ENCODE measurements at regions not wholly inside any gene's neighbourhood (a gene's known extent, or its start where the extent isn't known, plus 50 kb on each side); places are given as distances from the start of the nearest gene placed in this dataset.

- Histone ChIP-seq H3K4me3 (no peak overlapping the region), H3K79me2 (replicated peaks; ENCODE audit: insufficient read depth) (no peaks in the 10 kb centered on the region), H3K4me2 (no peak overlapping the region), H3K9me2 (ENCODE audit: insufficient read depth) (0 out of 2 replicates have a peak, but pooled peaks cover 13% of the 10 kb centered on the region), H3K27ac (ENCODE audit: low read depth) (no peak overlapping the region), H3K4me1 (ENCODE audit: insufficient read depth) (no peaks in the 10 kb centered on the region), H3K36me3 (ENCODE audit: insufficient read depth) (no peaks in the 10 kb centered on the region), H4K20me1 (replicated peaks; ENCODE audit: insufficient read depth) (no peaks in the 10 kb centered on the region), H3K27me3 (ENCODE audit: insufficient read depth) (no peaks in the 10 kb centered on the region), H2AFZ (peak overlapping the region; percentile 1; the same call in 1 of the 2 replicates), H3F3A (replicated peaks; ENCODE audit: low read depth) (no peaks in the 10 kb centered on the region)
- H3K27me3 Mint-ChIP-seq (ENCODE audit: insufficient read depth, low read depth, poor library complexity) = no peaks in the 10 kb centered on the region
- TF ChIP-seq EZH2phosphoT487 (IDR thresholded peaks at IDR 0.05; ENCODE audit: unreplicated experiment) (no peak), POLR2AphosphoS5 (IDR thresholded peaks at IDR 0.05; ENCODE audit: low read depth) (no peak)
- H3K36me3 Mint-ChIP-seq (ENCODE audit: low read depth) = peaks cover 2% of the 10 kb centered on the region; the same call in 1 of the 3 replicates
- ATAC-seq (no peak), DNase-seq (ENCODE audit: low spot score) (no peak)
- no peak overlapping the region for H3K27ac Mint-ChIP-seq
- no peaks in the 10 kb centered on the region for H3K4me1 Mint-ChIP-seq
- peaks cover 16% of the 10 kb centered on the region; the same call in 2 of the 3 replicates for H3K9me3 Mint-ChIP-seq
- no peak overlapping the region for H3K4me3 Mint-ChIP-seq
Measured at GRCh38 chr6:105681061-105681460, 278.2 kb upstream of the PREP start.

- Histone ChIP-seq H3K9me2 (ENCODE audit: insufficient read depth) (0 out of 2 replicates have a peak, but pooled peaks cover 8% of the 10 kb centered on the region), H3K4me1 (ENCODE audit: insufficient read depth) (no peaks in the 10 kb centered on the region), H3K27me3 (ENCODE audit: insufficient read depth) (no peaks in the 10 kb centered on the region), H2AFZ (peak overlapping the region; percentile 1), H3K27ac (ENCODE audit: low read depth) (no peak overlapping the region), H4K20me1 (replicated peaks; ENCODE audit: insufficient read depth) (no peaks in the 10 kb centered on the region), H3K79me2 (replicated peaks; ENCODE audit: insufficient read depth) (no peaks in the 10 kb centered on the region), H3K4me3 (no peak overlapping the region), H3K36me3 (ENCODE audit: insufficient read depth) (no peaks in the 10 kb centered on the region), H3F3A (replicated peaks; ENCODE audit: low read depth) (no peaks in the 10 kb centered on the region), H3K4me2 (no peak overlapping the region)
- Mint-ChIP-seq H3K36me3 (ENCODE audit: low read depth) (no peaks in the 10 kb centered on the region), H3K27me3 (ENCODE audit: insufficient read depth, low read depth, poor library complexity) (no peaks in the 10 kb centered on the region), H3K27ac (peak overlapping the region; percentile 29), H3K9me3 (peaks cover 11% of the 10 kb centered on the region; the same call in 2 of the 3 replicates), H3K4me1 (no peaks in the 10 kb centered on the region), H3K4me3 (no peak overlapping the region)
- ATAC-seq = no peak
- no peak for DNase-seq (ENCODE audit: low spot score)
- TF ChIP-seq EZH2 (IDR thresholded peaks at IDR 0.05; ENCODE audit: low read depth, unreplicated experiment) = no peak
- TF ChIP-seq POLR2AphosphoS5 (IDR thresholded peaks at IDR 0.05; ENCODE audit: low read depth) = no peak
- TF ChIP-seq ZNF462 (CRISPR knock-in tag; IDR thresholded peaks at IDR 0.05) = no peak
- no peak for TF ChIP-seq REST (IDR thresholded peaks at IDR 0.05; ENCODE audit: unreplicated experiment)
- TF ChIP-seq NANOG (IDR thresholded peaks at IDR 0.05; ENCODE audit: borderline replicate concordance) = no peak
- TF ChIP-seq ETS1 (IDR thresholded peaks at IDR 0.05) = no peak
- TF ChIP-seq CTCF (conservative IDR thresholded peaks at IDR 0.05; ENCODE audit: low read depth in 2 of 2) = no peak
- no peak for TF ChIP-seq CREB1 (CRISPR knock-in tag; IDR thresholded peaks at IDR 0.05; ENCODE audit: low read depth)
Measured at GRCh38 chr6:105680131-105680530, 277.2 kb upstream of the PREP start.
